HepG2 (cell line): ENCODE measurements at regions not wholly inside any gene's neighbourhood (a gene's known extent, or its start where the extent isn't known, plus 50 kb on each side); places are given as distances from the start of the nearest gene placed in this dataset.

Experiments used
- ATAC-seq: fragments of 200-7000 bp; cut with Tn5 transposase; 3 replicates; pipeline ENCODE4 v1.9.1; 2020; ENCODE audit warnings: mild to moderate bottlenecking, moderate library complexity
- BruUV-seq: library from RNA; stranded (reverse); fragments of 400-500 nt; replicated peaks from 2 replicates; lab custom pipeline; 2021; lab: Mats Ljungman, UMichigan
- CTCF ChIA-PET: fragments of 300-600 bp; formaldehyde crosslinking; extraction: SDS; loops from one replicate; lab custom pipeline; 2021; ENCODE audit warnings: low total read pairs, inconsistent platforms, low intra/inter-chr PET ratio; lab: Yijun Ruan, JAX
- POLR2A ChIA-PET: fragments of 350-600 bp; sonication (Branson Sonifier 250); formaldehyde crosslinking; loops from one replicate; lab custom pipeline; 2020; ENCODE audit warnings: antibody characterized with exemption, inconsistent platforms; lab: Yijun Ruan, JAX
- DNase-seq: peaks from one replicate; pipeline ENCODE4 v3.0.0-alpha.2; 2015; ENCODE audit warnings: low spot score
- FAIRE-seq: peaks from 3 replicates; lab custom pipeline; 2011; peaks lifted over from hg19 to GRCh38; lab: Jason Lieb, UNC
- H2AFZ ChIP-seq: one replicate; pipeline ENCODE4 v1.6.1; 2011; ENCODE audit warnings: low read length, inconsistent platforms
- H3K27ac ChIP-seq: fragments of 300-600 bp; 3 replicates; pipeline ENCODE4 v1.8.0; 2011; ENCODE audit warnings: mixed run types, mild to moderate bottlenecking, mixed read lengths, low read length, inconsistent platforms; ENCODE audit not compliant: insufficient read depth; ENCODE audit errors: extremely low read length
- H3K27me3 ChIP-seq, 2 experiments: fragments of 200-600 bp in 1 of 2; 2 replicates in 1 of 2; 3 replicates in 1 of 2; pipeline versions ENCODE4 v1.6.0 to v1.8.0; 2011; ENCODE audit warnings: low read length in 2 of 2, mild to moderate bottlenecking in 2 of 2, moderate library complexity in 2 of 2, inconsistent platforms in 1 of 2; ENCODE audit not compliant: insufficient read depth in 2 of 2, control insufficient read depth in 1 of 2
- H3K36me3 ChIP-seq, 2 experiments: fragments of 200-600 bp in 1 of 2; replicated peaks in 1 of 2; 2 replicates in 1 of 2; 3 replicates in 1 of 2; pipeline versions ENCODE4 v1.5.1 to v1.8.0; 2011; ENCODE audit warnings: low read length in 2 of 2, inconsistent platforms in 1 of 2; ENCODE audit not compliant: insufficient read depth in 2 of 2, control insufficient read depth in 1 of 2
- H3K4me1 ChIP-seq: 2 replicates; pipeline ENCODE4 v1.5.1; 2012; ENCODE audit warnings: low read length, inconsistent platforms; ENCODE audit not compliant: insufficient read depth
- H3K4me2 ChIP-seq: 2 replicates; pipeline ENCODE4 v1.6.0; 2011; ENCODE audit warnings: low read depth, low read length, inconsistent platforms
- H3K4me3 ChIP-seq, 3 experiments: fragments of 200-600 bp in 1 of 3; sonication (generic), shearing (Covaris generic) in 1 of 3; replicated peaks in 1 of 3; 2 replicates each; pipeline ENCODE4 v1.5.1; 2011 to 2016; ENCODE audit warnings: low read length in 3 of 3, inconsistent platforms in 2 of 3, low read depth in 2 of 3, mild to moderate bottlenecking in 2 of 3, control low read depth in 1 of 3, mixed read lengths in 1 of 3; ENCODE audit not compliant: insufficient read depth in 1 of 3
- H3K79me2 ChIP-seq: one replicate; pipeline ENCODE4 v1.6.1; 2011; ENCODE audit warnings: low read length, inconsistent platforms; ENCODE audit not compliant: insufficient read depth
- H3K9ac ChIP-seq: 2 replicates; pipeline ENCODE4 v1.6.0; 2011; ENCODE audit warnings: mild to moderate bottlenecking, low read depth, low read length, inconsistent platforms; ENCODE audit not compliant: insufficient read depth
- H3K9me3 ChIP-seq: 2 replicates; pipeline ENCODE4 v1.5.1; 2012; ENCODE audit warnings: mild to moderate bottlenecking, low read length
- H4K20me1 ChIP-seq: 2 replicates; pipeline ENCODE4 v1.6.0; 2011; ENCODE audit warnings: inconsistent platforms, mild to moderate bottlenecking, low read length, moderate library complexity; ENCODE audit not compliant: insufficient read depth
- BATF2 ChIP-seq: sonication (generic); formaldehyde crosslinking; IDR thresholded peaks from 2 replicates; pipeline ENCODE4 v1.8.0; 2022; ENCODE audit warnings: mild to moderate bottlenecking, missing genetic modification reagents, moderate library complexity
- EHMT2 ChIP-seq: fragments of 200-600 bp; sonication (generic); IDR thresholded peaks from 2 replicates; pipeline ENCODE4 v1.7.0; 2017; ENCODE audit warnings: antibody characterized with exemption, low read depth, low read length, borderline replicate concordance
- GLMP ChIP-seq: sonication (generic); formaldehyde crosslinking; IDR thresholded peaks from 2 replicates; pipeline ENCODE4 v1.9.0; 2021; ENCODE audit warnings: missing genetic modification reagents, mild to moderate bottlenecking, borderline replicate concordance
- GRHL1 ChIP-seq: sonication (generic); formaldehyde crosslinking; conservative IDR thresholded peaks from 2 replicates; pipeline ENCODE4 v1.8.0; 2022; ENCODE audit warnings: missing genetic modification reagents
- HOXA7 ChIP-seq: sonication (generic); formaldehyde crosslinking; IDR thresholded peaks from 2 replicates; pipeline ENCODE4 v1.8.1; 2022; ENCODE audit warnings: mild to moderate bottlenecking, missing genetic modification reagents, moderate library complexity
- MBNL3 ChIP-seq: fragments of 250-450 bp; sonication (Bioruptor Pico); conservative IDR thresholded peaks from 2 replicates; pipeline ENCODE4 v1.8.0; 2022; ENCODE audit warnings: mild to moderate bottlenecking, inconsistent platforms
- NFE2L2 ChIP-seq: fragments of 150-350 bp; IDR thresholded peaks from 2 replicates; pipeline ENCODE4 v1.6.1; 2014; ENCODE audit warnings: low read length
- POLR2G ChIP-seq: fragments of 200-400 bp; formaldehyde crosslinking; IDR thresholded peaks from 2 replicates; pipeline ENCODE4 v1.6.1; 2018; ENCODE audit warnings: mild to moderate bottlenecking, low read depth, low read length, moderate library complexity
- PRPF4 ChIP-seq: fragments of 200-400 bp; formaldehyde crosslinking; IDR thresholded peaks from 2 replicates; pipeline ENCODE4 v1.6.1; 2016; ENCODE audit warnings: low read length, low read depth; ENCODE audit not compliant: poor library complexity, severe bottlenecking
- SMAD1 ChIP-seq: sonication (generic); formaldehyde crosslinking; IDR thresholded peaks from 2 replicates; pipeline ENCODE4 v1.4.0; 2020; ENCODE audit warnings: missing genetic modification reagents, low read depth, mild to moderate bottlenecking, borderline replicate concordance
- ZFYVE20 ChIP-seq: sonication (generic); formaldehyde crosslinking; IDR thresholded peaks from 2 replicates; pipeline ENCODE4 v1.8.0; 2023; ENCODE audit warnings: low read depth, mild to moderate bottlenecking, moderate library complexity, missing genetic modification reagents, borderline replicate concordance
- ZNF138 ChIP-seq: sonication (generic); formaldehyde crosslinking; IDR thresholded peaks from 2 replicates; pipeline ENCODE4 v1.5.0; 2020; ENCODE audit warnings: mild to moderate bottlenecking, low read depth, missing genetic modification reagents
- ZNF468 ChIP-seq: sonication (generic); formaldehyde crosslinking; IDR thresholded peaks from 2 replicates; pipeline ENCODE4 v1.8.0; 2022; ENCODE audit warnings: mild to moderate bottlenecking, moderate library complexity, missing genetic modification reagents
- ZNF749 ChIP-seq: sonication (generic); formaldehyde crosslinking; IDR thresholded peaks from 2 replicates; pipeline ENCODE4 v1.8.0; 2022; ENCODE audit warnings: mild to moderate bottlenecking, missing genetic modification reagents, moderate library complexity, borderline replicate concordance
- ZNF792 ChIP-seq: IDR thresholded peaks from 2 replicates; pipeline ENCODE4 v1.6.1; 2016
- WGBS: methylation state at CpG from one replicate; pipeline ENCODE4 v1.1.6; 2017; ENCODE audit warnings: low lambda C conversion rate; 5-methylcytosine and 5-hydroxymethylcytosine counted together
- in situ Hi-C: cut with HindIII; loops from 2 replicates; pipeline ENCODE4 v1.10.0; 2017; ENCODE audit warnings: low pct_unique_long_range_greater_than_20kb; ENCODE audit not compliant: extremely low pct_ligation_motif_present
- intact Hi-C: fragments of 100-400 bp; cut with micrococcal nuclease; formaldehyde crosslinking; loops from one replicate; pipeline ENCODE4 v1.10.0; 2022; ENCODE audit not compliant: unreplicated experiment

- TF ChIP-seq GRHL1: no peak
- TF ChIP-seq SMAD1 (CRISPR knock-in tag): no peak
- no peak for TF ChIP-seq NFE2L2
- no peak for TF ChIP-seq POLR2G
- TF ChIP-seq ZNF792: no peak
Measured at GRCh38 chr13:60765700-60766411, 368.8 kb downstream of the TDRD3 start (continued).

- BruUV-seq: no TSS peak
- WGBS: 3% methylated on average over 9 of the region's 9 CpGs
- Histone ChIP-seq H3K27me3 (no peaks in the 10 kb centered on the region), H3K9me3 (no peaks in the 10 kb centered on the region), H3K4me1 (no peaks in the 10 kb centered on the region), H3K79me2 (no peaks in the 10 kb centered on the region), H2AFZ (no peak overlapping the region), H3K36me3 (no peaks in the 10 kb centered on the region), H3K4me3 (no peak overlapping the region), H4K20me1 (no peaks in the 10 kb centered on the region), H3K27ac (no peak overlapping the region), H3K4me2 (no peak overlapping the region), H3K9ac (no peak overlapping the region)
- TF ChIP-seq HOXA7 (CRISPR knock-in tag): no peak
- TF ChIP-seq EHMT2: no peak
- TF ChIP-seq GLMP (CRISPR knock-in tag): no peak
- no peak for TF ChIP-seq PRPF4
- TF ChIP-seq ZNF468 (CRISPR knock-in tag): no peak
- TF ChIP-seq ZNF138 (CRISPR knock-in tag): no peak
- no peak for TF ChIP-seq ZNF749 (CRISPR knock-in tag)
- TF ChIP-seq BATF2: no peak
- TF ChIP-seq MBNL3 (CRISPR knock-in tag): no peak
- no peak for TF ChIP-seq ZFYVE20 (CRISPR knock-in tag)
- FAIRE-seq (no peak), DNase-seq (peak; percentile 3), ATAC-seq (no peak)
- intact Hi-C loops (no loop called here), in situ Hi-C loops (no loop called here)
- ChIA-PET POLR2A (no interaction called here), CTCF (no interaction called here)
Measured at GRCh38 chr13:60759499-60759898, 362.5 kb downstream of the TDRD3 start.
